NCI-H446 treated with DMSO at 0.1 percent for 48 hours (cell line): ENCODE measurements at regions not wholly inside any gene's neighbourhood (a gene's known extent, or its start where the extent isn't known, plus 50 kb on each side); places are given as distances from the start of the nearest gene placed in this dataset.
"Not testable (repeated sequence)": the region's sequence is repeated elsewhere in the genome, so short reads cannot be mapped to it uniquely, and the experiment has no call there.

ENCODE experiments used
- DNase-seq: peaks from one replicate; lab custom pipeline; 2025; lab: John Stamatoyannopoulos, UW

GRCh38 chr2:8432706-8433336, 249.0 kb upstream of the ID2 start:
- no peak for DNase-seq

DNA sequence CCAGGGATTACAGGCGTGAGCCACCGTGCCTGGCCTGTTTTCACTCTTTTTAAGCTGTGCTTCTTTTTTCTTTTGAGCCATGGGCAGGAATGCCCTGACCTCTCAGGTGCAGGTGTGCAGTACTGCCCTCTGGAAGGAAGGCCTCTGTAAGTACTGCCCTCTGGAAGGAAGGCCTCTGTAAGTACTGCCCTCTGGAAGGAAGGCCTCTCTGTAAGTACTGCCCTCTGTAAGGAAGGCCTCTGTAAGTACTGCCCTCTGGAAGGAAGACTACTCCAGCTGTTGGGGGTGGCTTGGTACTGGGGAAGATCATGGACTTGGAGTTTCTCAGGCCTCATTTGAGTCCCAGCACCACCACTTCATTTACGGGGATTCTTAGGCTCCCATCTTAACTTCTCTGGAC, 248.5 kb upstream of the ID2 start:
- DNase-seq: no peak

DNA sequence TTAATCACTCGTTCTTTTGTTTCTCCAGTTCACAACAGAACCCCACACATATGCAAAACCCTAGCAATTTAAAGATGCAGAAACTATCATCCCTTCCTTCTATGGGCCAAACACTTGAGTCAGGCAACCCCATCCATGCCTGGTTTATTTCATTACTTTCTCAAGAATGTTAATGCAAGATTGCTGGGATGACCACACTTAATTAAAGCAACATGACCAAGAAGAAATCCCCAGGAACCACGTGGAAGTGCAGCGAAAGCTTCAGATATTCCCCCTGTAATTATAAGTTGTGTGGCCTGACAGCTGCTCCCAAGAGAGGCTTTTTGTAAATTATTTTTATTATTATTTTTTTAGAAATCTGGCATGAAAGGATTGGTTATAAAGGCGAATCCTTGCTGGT, 246.2 kb upstream of the ID2 start:
- DNase-seq: no peak

GRCh38 chr2:8436585-8436984, 245.3 kb upstream of the ID2 start:
- no peak for DNase-seq

DNA sequence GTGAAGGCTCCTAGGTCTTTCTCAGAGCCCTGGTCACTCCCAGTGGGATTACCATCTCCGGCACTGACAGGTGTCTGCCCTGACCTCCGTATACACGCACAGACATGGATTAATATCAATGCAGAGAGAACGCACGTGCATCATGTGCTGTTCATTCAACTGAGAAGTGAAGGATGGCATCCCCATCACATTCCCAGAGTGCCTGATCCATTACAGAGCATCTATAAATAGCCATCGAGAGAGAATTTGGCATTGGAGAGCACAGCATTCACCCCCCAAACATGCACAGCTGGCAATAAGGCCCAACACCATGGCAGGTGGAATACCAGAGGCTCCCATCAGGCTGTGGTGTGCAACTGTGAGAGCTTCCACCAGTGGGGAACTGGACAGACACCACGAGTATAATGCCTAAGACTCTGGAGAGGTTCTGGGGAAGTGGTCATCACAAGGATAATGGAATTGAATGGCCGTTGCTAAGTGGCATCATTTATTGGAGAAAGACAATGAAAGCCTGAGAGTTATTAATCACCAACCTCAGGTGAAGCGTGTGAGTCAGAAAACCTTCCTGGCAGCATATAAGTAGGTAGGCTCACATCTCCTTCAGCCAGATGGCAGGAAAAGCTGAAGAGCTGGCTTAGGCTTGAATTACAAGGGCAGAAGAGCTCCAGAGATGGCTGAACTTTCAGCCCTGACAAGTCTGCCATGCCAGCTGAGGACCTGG, 244.5 kb upstream of the ID2 start:
- no peak for DNase-seq

- DNase-seq: no peak
These were observed 243.9 kb upstream of the ID2 start for GRCh38 chr2:8437949-8438400.

DNA sequence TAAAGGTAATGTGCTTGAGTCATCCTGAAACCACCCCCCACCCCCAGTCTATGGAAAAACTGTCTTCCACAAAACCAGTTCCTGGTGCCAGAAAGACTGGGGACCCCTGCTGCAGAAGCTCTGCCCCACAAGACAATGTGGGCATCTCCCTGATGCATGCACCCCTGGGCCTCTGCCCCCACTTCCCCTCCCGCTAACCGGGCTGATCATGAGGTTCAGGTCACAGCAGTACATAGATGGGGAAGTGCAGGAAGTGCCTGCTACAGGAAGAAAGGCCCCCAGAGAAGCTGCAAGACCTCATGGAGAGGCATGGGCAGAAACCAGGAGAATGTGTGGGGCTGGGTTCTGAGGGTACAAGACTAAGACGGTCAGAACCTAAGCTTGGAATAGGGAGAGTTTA, 243.4 kb upstream of the ID2 start:
- no peak for DNase-seq

DNA sequence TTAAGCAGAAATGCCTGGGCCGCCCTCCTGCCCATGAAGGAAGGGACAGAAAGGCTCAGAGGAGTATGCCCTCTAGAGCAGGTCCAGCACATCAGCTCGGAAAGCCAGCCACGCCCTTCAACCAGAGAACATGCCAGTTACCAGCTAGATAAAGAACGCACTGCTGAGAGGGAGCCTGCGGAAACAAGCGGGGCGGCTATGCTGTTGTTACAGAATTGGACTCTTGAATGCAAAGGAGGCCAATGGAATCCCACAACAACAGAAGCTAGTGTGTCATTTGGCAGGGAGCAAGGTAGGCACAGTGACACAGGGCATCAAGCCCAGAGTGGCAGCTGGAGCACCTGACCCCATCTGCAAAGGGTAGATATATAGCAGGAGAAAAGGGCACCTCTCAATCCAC, 242.9 kb upstream of the ID2 start:
- DNase-seq: no peak

GRCh38 chr2:8440029-8440778, 241.7 kb upstream of the ID2 start:
- no peak for DNase-seq

- DNase-seq: no peak
These were observed 240.5 kb upstream of the ID2 start for GRCh38 chr2:8441371-8441770.

GRCh38 chr2:8441986-8442385, 239.9 kb upstream of the ID2 start:
- no peak for DNase-seq

GRCh38 chr2:8442833-8443486, 238.9 kb upstream of the ID2 start:
- no peak for DNase-seq

DNA sequence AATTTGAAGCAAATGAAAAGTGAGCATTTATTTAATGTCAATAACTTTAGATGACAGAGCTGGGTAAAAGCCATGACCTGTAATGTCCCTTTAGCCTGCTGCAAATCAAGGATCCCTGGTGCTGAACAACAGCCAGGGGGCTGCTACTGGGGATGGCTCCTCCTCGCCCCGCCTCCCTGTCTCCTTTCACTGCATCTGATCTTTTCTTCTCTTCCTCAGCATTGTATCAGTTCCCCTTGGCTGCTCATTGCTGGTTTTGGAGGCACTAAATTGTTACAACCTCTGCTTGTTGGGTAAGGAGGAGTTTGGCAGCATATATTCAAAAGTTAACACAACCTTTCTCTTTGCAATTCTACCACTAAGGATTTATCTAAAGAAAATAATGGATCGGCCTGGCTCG, 236.3 kb upstream of the ID2 start:
- DNase-seq: no peak

GRCh38 chr2:8446751-8447150, 235.1 kb upstream of the ID2 start:
- DNase-seq: not testable (repeated sequence)

DNA sequence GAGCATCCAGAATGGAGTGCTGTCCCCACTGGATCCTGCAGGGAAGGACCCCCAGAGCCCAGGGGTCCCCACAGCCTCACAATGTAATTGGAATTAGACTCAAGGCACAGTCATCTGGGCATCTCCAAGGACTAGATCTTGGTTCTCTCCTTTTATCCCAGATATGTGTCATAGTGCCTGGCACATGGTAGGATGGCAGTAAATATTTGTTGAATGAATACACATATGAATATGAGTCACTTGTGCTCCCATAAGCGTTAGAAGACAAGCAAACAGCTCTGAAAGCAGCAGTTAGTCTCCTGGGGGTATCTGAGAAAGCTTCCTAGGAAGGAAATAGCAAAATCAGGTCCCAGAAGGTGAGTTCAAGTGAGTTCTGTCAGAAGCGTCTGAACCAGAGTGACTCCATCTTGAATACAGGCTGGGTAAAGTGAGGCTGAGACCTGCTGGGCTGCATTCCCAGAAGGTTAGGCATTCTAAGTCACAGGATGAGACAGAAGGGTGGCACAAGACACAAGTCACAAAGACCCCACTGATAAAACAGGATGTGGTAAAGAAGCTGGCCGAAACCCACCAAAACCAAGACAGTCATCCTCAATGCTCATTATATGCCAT, 234.1 kb upstream of the ID2 start:
- DNase-seq: no peak

DNA sequence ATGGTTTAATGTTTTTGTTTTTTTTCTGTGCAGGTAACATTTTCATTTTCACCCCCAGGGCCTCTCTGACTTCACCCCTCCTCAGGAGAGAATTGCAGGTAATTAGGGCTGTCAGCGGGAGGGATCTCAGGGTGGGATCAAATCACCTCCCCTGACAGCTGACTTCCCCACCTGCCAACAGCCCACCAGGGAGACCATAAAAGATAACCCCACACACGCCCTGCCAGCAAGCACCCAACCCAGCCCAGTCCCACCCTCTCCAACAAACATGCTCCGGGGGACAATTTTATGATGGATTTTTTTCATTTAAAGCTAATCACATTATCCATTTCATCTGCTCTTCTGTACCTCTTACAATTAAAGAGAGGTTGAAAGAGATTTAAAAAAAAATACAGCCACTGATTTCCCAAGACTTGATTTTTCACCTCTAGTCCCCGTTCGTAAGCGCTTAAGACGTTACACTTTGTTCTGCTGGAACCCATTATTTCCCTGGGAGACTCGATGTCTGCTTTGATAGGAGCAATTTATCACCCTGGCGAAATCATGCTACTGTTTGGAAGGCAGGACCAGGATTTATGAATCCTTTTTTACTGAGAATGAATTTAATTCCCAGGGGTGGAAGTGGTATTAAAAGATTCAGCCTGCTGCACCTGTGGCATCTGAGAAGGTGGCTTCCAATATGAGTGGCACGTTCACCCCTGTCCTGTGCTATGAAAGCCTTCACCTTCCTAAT, 232.9 kb upstream of the ID2 start:
- no peak for DNase-seq

- DNase-seq: no peak
These were observed 230.6 kb upstream of the ID2 start for GRCh38 chr2:8451273-8451672.

DNA sequence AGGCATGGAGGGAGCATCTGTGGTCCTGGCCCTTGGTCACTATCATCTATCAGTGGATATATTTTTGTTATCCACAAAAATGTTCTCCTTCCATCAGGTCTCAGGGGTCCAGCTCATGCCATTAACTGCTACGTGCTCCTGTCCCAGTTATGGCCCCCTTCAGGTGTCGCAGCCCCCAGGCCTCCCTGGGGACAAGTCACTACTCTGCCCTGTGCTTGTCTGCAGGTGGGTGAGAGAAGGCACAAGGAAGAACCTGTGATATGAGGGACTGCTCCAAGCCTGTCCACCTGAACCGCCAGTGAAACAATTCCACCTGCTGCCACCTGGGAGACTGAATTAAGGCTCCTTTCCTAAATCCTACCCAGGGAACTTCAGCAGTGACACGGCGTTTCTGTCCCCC, 229.6 kb upstream of the ID2 start:
- no peak for DNase-seq

DNA sequence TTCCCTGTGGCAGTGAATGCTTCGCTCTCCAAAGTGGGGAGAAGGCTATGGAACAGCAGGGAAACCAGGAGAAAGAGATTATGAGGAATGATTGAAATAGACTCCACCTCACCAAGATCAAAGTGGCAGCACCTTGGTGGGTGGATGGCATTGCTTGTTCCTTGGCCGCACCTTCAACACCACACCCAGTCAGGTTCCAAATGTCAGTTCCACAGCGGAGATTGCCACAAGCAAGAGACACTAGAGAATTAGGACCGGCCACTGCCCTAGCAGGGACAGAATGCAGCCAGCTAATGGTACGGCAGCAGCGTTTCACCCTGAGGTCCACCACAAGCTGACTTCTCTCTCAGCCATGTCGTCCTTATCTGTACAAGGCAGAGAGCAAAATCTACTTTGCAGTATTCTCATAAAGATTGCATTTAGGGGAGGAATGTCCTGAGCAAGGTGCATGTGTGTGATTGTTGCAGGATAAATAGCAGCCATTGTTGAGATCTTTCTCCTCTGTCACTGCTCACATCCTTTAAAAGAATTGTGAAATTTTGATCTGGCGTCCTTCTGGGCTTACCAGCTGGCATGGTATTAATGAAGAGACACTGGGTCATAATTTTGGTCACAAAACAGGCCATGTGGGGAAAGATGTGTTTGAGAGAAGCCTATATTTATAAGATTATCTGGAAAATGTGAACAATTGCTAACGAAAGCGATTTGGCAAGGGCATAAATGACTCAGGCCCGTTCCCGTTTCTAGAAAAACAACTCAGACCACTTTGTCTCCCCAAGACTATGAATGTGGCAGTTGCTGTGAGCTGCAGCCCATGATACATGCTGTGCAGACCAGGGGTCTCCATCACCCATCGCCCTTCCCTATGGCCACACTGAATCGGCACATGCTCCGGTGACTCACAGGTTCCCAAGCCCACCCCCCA, 228.6 kb upstream of the ID2 start:
- no peak for DNase-seq

DNA sequence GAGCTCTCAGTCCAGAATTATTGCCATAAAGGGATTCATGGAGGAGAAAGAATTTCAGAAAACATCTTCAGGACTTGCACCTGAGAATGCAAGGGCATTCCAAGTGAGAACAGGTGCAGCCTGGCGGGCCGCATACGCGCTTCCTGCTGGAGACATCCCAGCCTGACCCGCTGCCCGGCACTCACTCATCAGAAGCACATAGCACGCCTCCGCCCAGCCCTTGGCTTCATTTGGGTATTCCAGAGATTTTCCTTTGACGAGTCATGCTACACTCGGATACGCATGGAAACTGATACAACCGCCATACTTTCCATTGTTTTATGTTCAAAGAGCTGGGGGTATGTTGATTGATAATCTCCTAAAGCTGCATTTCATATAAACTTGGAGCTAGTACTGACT, 228.0 kb upstream of the ID2 start:
- no peak for DNase-seq
